Ectodermal cell (in vitro differentiated cells): ENCODE measurements at regions not wholly inside any gene's neighbourhood (a gene's known extent, or its start where the extent isn't known, plus 50 kb on each side); places are given as distances from the start of the nearest gene placed in this dataset.

ENCODE experiments used
- H3K27ac ChIP-seq: 2 replicates; pipeline ENCODE4 v1.7.0; 2013; ENCODE audit warnings: mild to moderate bottlenecking, low read depth, low read length; ENCODE audit not compliant: insufficient read depth, poor library complexity, severe bottlenecking
- H3K27me3 ChIP-seq: 2 replicates; pipeline ENCODE4 v1.7.0; 2013; ENCODE audit warnings: mild to moderate bottlenecking, low read length; ENCODE audit not compliant: insufficient read depth, control insufficient read depth, poor library complexity, severe bottlenecking
- H3K36me3 ChIP-seq: one replicate; pipeline ENCODE4 v1.7.0; 2013; ENCODE audit warnings: low read length; ENCODE audit not compliant: control insufficient read depth, insufficient read depth
- H3K4me1 ChIP-seq: one replicate; pipeline ENCODE4 v1.7.0; 2013; ENCODE audit warnings: low read length; ENCODE audit not compliant: control insufficient read depth, insufficient read depth
- H3K4me3 ChIP-seq: 2 replicates; pipeline ENCODE4 v1.7.0; 2013; ENCODE audit warnings: low read depth, low read length, control low read depth; ENCODE audit not compliant: insufficient read depth
- H3K9me3 ChIP-seq: 2 replicates; pipeline ENCODE4 v1.7.0; 2013; ENCODE audit warnings: mild to moderate bottlenecking, low read length, moderate library complexity; ENCODE audit not compliant: control insufficient read depth
- WGBS, 2 experiments: methylation state at CpG; one replicate each; pipeline ENCODE4 v1.1.7; 2013; ENCODE audit warnings: missing lambda C conversion rate in 2 of 2; 5-methylcytosine and 5-hydroxymethylcytosine counted together

GRCh38 chr20:39658662-39659409 is 696.7 kb downstream of the DHX35 start:
- Histone ChIP-seq H3K9me3 (no peaks in the 10 kb centered on the region), H3K27me3 (no peaks in the 10 kb centered on the region), H3K4me1 (no peaks in the 10 kb centered on the region), H3K36me3 (no peaks in the 10 kb centered on the region), H3K27ac (no peak overlapping the region), H3K4me3 (no peak overlapping the region)
- WGBS, 2 experiments: 90% methylated on average over 8 to 9 of the region's 9 CpGs

GRCh38 chr20:39654171-39654570 is 692.0 kb downstream of the DHX35 start:
- no peaks in the 10 kb centered on the region for H3K27me3 ChIP-seq
- H3K27ac ChIP-seq: no peak overlapping the region
- WGBS, 2 experiments: 78 to 89% methylated on average over 4 of the region's 4 CpGs
- no peaks in the 10 kb centered on the region for H3K36me3 ChIP-seq
- no peak overlapping the region for H3K4me3 ChIP-seq
- H3K4me1 ChIP-seq: no peaks in the 10 kb centered on the region
- H3K9me3 ChIP-seq: no peaks in the 10 kb centered on the region

GRCh38 chr20:39651645-39652325 is 689.6 kb downstream of the DHX35 start:
- Histone ChIP-seq H3K27ac (no peak overlapping the region), H3K9me3 (no peaks in the 10 kb centered on the region), H3K4me3 (no peak overlapping the region), H3K36me3 (no peaks in the 10 kb centered on the region), H3K4me1 (no peaks in the 10 kb centered on the region), H3K27me3 (no peaks in the 10 kb centered on the region)
- WGBS, 2 experiments: 75 to 82% methylated on average over 9 of the region's 9 CpGs

GRCh38 chr20:39646874-39647413 is 684.8 kb downstream of the DHX35 start:
- H3K9me3 ChIP-seq: no peaks in the 10 kb centered on the region
- H3K36me3 ChIP-seq: no peaks in the 10 kb centered on the region
- H3K4me1 ChIP-seq: peaks cover 8% of the 10 kb centered on the region
- no peak overlapping the region for H3K4me3 ChIP-seq
- 90 to 92% methylated on average over 7 of the region's 7 CpGs for WGBS, 2 experiments
- H3K27me3 ChIP-seq: no peaks in the 10 kb centered on the region
- no peak overlapping the region for H3K27ac ChIP-seq

- Histone ChIP-seq H3K36me3 (no peaks in the 10 kb centered on the region), H3K27ac (peak overlapping the region; percentile 47), H3K4me3 (no peak overlapping the region), H3K4me1 (peaks cover 8% of the 10 kb centered on the region), H3K27me3 (no peaks in the 10 kb centered on the region), H3K9me3 (no peaks in the 10 kb centered on the region)
- 32 to 48% methylated on average over 3 of the region's 3 CpGs for WGBS, 2 experiments
Measured at GRCh38 chr20:39645131-39645530, 683.0 kb downstream of the DHX35 start.

GRCh38 chr20:39643292-39643691 is 681.1 kb downstream of the DHX35 start:
- Histone ChIP-seq H3K36me3 (no peaks in the 10 kb centered on the region), H3K27me3 (no peaks in the 10 kb centered on the region), H3K4me3 (no peak overlapping the region), H3K9me3 (no peaks in the 10 kb centered on the region), H3K4me1 (peaks cover 17% of the 10 kb centered on the region), H3K27ac (no peak overlapping the region)
- WGBS, 2 experiments: 87 to 94% methylated on average over 1 of the region's 1 CpG

GRCh38 chr20:39641423-39641822 is 679.3 kb downstream of the DHX35 start:
- Histone ChIP-seq H3K4me3 (no peak overlapping the region), H3K36me3 (no peaks in the 10 kb centered on the region), H3K4me1 (peaks cover 17% of the 10 kb centered on the region), H3K27ac (no peak overlapping the region), H3K9me3 (no peaks in the 10 kb centered on the region), H3K27me3 (no peaks in the 10 kb centered on the region)
- 92 to 98% methylated on average over 4 of the region's 4 CpGs for WGBS, 2 experiments

- no peaks in the 10 kb centered on the region for H3K9me3 ChIP-seq
- 94 to 98% methylated on average over 8 of the region's 8 CpGs for WGBS, 2 experiments
- no peak overlapping the region for H3K4me3 ChIP-seq
- no peaks in the 10 kb centered on the region for H3K27me3 ChIP-seq
- no peak overlapping the region for H3K27ac ChIP-seq
- peaks cover 13% of the 10 kb centered on the region for H3K4me1 ChIP-seq
- no peaks in the 10 kb centered on the region for H3K36me3 ChIP-seq
Measured at GRCh38 chr20:39640147-39640546, 678.0 kb downstream of the DHX35 start.

GRCh38 chr20:39638731-39639130 is 676.6 kb downstream of the DHX35 start:
- Histone ChIP-seq H3K4me1 (peaks cover 9% of the 10 kb centered on the region), H3K27me3 (no peaks in the 10 kb centered on the region), H3K27ac (no peak overlapping the region), H3K4me3 (no peak overlapping the region), H3K36me3 (no peaks in the 10 kb centered on the region), H3K9me3 (no peaks in the 10 kb centered on the region)
- WGBS, 2 experiments: 74 to 79% methylated on average over 2 of the region's 2 CpGs

- 88% methylated on average over 7 of the region's 7 CpGs for WGBS, 2 experiments
Measured at GRCh38 chr20:39633689-39634088, 671.5 kb downstream of the DHX35 start.

More at GRCh38 chr20:39633689-39634088, 671.5 kb downstream of the DHX35 start:
- Histone ChIP-seq H3K4me3 (no peak overlapping the region), H3K27me3 (no peaks in the 10 kb centered on the region), H3K9me3 (no peaks in the 10 kb centered on the region), H3K36me3 (no peaks in the 10 kb centered on the region), H3K4me1 (peaks cover 3% of the 10 kb centered on the region), H3K27ac (no peak overlapping the region)
